Mucosa of descending colon (tissue), 3 donors: ENCODE measurements at regions not wholly inside any gene's neighbourhood (a gene's known extent, or its start where the extent isn't known, plus 50 kb on each side); places are given as distances from the start of the nearest gene placed in this dataset.
A peak's percentile ranks its signal among the peaks of the same experiment; 100 is the strongest.

Experiments used
- ATAC-seq: fragments of 200-7000 bp; cut with Tn5 transposase; one replicate; pipeline ENCODE4 v1.9.1; 2020; ENCODE audit warnings: mild to moderate bottlenecking, moderate library complexity
- DNase-seq, 3 donors: peaks; one replicate each; pipeline ENCODE4 v3.0.0-alpha.2; 2020
- H3K36me3 ChIP-seq: fragments of 200-600 bp; one replicate; pipeline ENCODE4 v1.8.0; 2021; ENCODE audit warnings: low read depth, mild to moderate bottlenecking
- H3K4me1 ChIP-seq: fragments of 200-600 bp; one replicate; pipeline ENCODE4 v1.8.0; 2021; ENCODE audit warnings: low read depth, mild to moderate bottlenecking
- H3K4me3 ChIP-seq: fragments of 200-600 bp; one replicate; pipeline ENCODE4 v1.8.0; 2021; ENCODE audit warnings: mild to moderate bottlenecking
- H3K9me3 ChIP-seq: fragments of 200-600 bp; one replicate; pipeline ENCODE4 v1.8.0; 2021; ENCODE audit warnings: mild to moderate bottlenecking
- intact Hi-C, 2 donors: fragments of 100-400 bp; cut with DNase I in 1 of 2; cut with micrococcal nuclease in 1 of 2; formaldehyde crosslinking; loops; one replicate each; pipeline versions ENCODE4 v1.11.0 to v1.11.1; 2022; cut with DNase I, micrococcal nuclease
- TF ChIP-seq, protein P1 (sequence below): fragments of 200-600 bp; IDR thresholded peaks from one replicate; pipeline ENCODE4 v1.8.0; 2022; ENCODE audit warnings: antibody characterized with exemption, mild to moderate bottlenecking
- donor health status: DM: no; HTN: no; CAD: no; lungs with moderate emphysema.
- donor health status: DM: no; HTN: no; CAD: no.
- donor health status: DM: no; HTN: yes; CAD: no.

- no peaks in the 10 kb centered on the region for H3K9me3 ChIP-seq
- intact Hi-C loops = no loop called here
- peak in 1 of 3 donors; percentile 4 for DNase-seq
- H3K36me3 ChIP-seq = no peaks in the 10 kb centered on the region
- TF ChIP-seq, protein P1, sequence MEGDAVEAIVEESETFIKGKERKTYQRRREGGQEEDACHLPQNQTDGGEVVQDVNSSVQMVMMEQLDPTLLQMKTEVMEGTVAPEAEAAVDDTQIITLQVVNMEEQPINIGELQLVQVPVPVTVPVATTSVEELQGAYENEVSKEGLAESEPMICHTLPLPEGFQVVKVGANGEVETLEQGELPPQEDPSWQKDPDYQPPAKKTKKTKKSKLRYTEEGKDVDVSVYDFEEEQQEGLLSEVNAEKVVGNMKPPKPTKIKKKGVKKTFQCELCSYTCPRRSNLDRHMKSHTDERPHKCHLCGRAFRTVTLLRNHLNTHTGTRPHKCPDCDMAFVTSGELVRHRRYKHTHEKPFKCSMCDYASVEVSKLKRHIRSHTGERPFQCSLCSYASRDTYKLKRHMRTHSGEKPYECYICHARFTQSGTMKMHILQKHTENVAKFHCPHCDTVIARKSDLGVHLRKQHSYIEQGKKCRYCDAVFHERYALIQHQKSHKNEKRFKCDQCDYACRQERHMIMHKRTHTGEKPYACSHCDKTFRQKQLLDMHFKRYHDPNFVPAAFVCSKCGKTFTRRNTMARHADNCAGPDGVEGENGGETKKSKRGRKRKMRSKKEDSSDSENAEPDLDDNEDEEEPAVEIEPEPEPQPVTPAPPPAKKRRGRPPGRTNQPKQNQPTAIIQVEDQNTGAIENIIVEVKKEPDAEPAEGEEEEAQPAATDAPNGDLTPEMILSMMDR = no peak
- no peaks in the 10 kb centered on the region for H3K4me1 ChIP-seq
- H3K4me3 ChIP-seq = no peak overlapping the region
- ATAC-seq = no peak
Observed at GRCh38 chr4:6523251-6523650, 50.8 kb upstream of the PPP2R2C start.

DNA sequence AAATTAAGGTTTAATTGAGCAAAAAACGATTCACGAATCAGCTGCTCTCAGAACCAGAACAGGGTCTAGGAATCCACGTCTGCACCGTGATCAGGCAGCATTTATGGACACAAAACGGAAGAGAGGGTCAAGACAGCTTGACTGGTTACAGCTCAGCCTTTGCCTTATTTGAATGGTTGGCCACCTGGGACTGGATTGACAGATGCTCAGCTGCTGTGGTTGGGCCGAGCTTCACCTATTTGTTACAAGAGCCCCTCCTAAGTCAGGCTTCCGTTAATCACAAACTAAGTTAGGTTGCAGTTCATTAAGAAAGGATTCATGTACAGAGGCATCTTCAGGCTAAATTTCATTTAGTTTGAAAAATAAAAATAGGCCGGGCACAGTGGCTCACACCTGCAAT lies 50.6 kb upstream of the MAN2B2 start:
- no peak overlapping the region for H3K4me3 ChIP-seq
- ATAC-seq (no peak), DNase-seq (peak in 1 of 3 donors; percentile 2)
- H3K4me1 ChIP-seq = no peaks in the 10 kb centered on the region
- TF ChIP-seq, protein P1 = no peak
- H3K36me3 ChIP-seq = no peaks in the 10 kb centered on the region
- no peaks in the 10 kb centered on the region for H3K9me3 ChIP-seq
- intact Hi-C loops = no loop called here
